RWPE2 (cell line): ENCODE measurements at regions not wholly inside any gene's neighbourhood (a gene's known extent, or its start where the extent isn't known, plus 50 kb on each side); places are given as distances from the start of the nearest gene placed in this dataset.

Experiments
- ATAC-seq: fragments of 200-7000 bp; cut with Tn5 transposase; 3 replicates; pipeline ENCODE4 v1.9.1; 2021; ENCODE audit warnings: low read depth
- DNase-seq: peaks from one replicate; pipeline ENCODE4 v3.0.0-alpha.2; 2020; ENCODE audit warnings: low spot score
- H3K27ac ChIP-seq: fragments of 450-650 bp; 2 replicates; pipeline ENCODE4 v1.5.1; 2017; ENCODE audit warnings: mild to moderate bottlenecking; ENCODE audit not compliant: poor library complexity, severe bottlenecking
- H3K27me3 ChIP-seq: fragments of 250-450 bp; sonication (Bioruptor Pico); 2 replicates; pipeline ENCODE4 v1.5.1; 2021; ENCODE audit warnings: mild to moderate bottlenecking, moderate library complexity; ENCODE audit not compliant: insufficient read depth, poor library complexity, severe bottlenecking
- H3K36me3 ChIP-seq: fragments of 250-450 bp; sonication (Bioruptor Pico); 2 replicates; pipeline ENCODE4 v1.5.1; 2020; ENCODE audit warnings: low read depth, mild to moderate bottlenecking, moderate library complexity
- H3K4me1 ChIP-seq: fragments of 250-450 bp; sonication (Bioruptor Pico); 2 replicates; pipeline ENCODE4 v1.5.1; 2021; ENCODE audit warnings: mild to moderate bottlenecking, moderate library complexity; ENCODE audit not compliant: insufficient read depth, poor library complexity, severe bottlenecking
- H3K4me3 ChIP-seq: fragments of 250-450 bp; sonication (Bioruptor Pico); 2 replicates; pipeline ENCODE4 v1.5.1; 2021; ENCODE audit warnings: mild to moderate bottlenecking, moderate library complexity; ENCODE audit not compliant: severe bottlenecking
- H3K9me3 ChIP-seq: fragments of 250-450 bp; sonication (Bioruptor Pico); 2 replicates; pipeline ENCODE4 v1.5.1; 2021; ENCODE audit warnings: mild to moderate bottlenecking, moderate library complexity; ENCODE audit not compliant: severe bottlenecking
- TF ChIP-seq, protein P1 (sequence below): fragments of 450-650 bp; IDR thresholded peaks from one replicate; pipeline ENCODE4 v1.5.1; 2017; ENCODE audit warnings: mild to moderate bottlenecking, moderate library complexity; ENCODE audit not compliant: poor library complexity, severe bottlenecking

DNA sequence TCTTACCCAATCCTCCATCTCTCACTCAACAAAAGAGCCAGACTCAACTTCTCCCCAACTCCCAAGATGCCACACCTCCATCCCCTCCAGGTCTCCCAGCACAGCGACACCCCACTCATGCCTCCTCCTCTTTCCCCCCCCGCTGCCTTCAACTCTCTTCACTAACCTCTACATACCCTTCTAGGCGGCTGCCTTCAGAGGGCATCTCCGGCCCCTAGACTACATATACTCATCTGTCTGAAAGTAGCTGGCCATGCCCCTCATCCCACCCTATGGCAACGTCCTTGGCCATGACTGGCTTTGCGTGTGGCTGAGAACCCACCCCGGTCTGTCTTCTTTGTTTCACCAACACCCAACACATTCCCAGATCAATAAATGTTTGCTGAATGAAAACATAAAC is 81.7 kb upstream of the TMEM45B start:
- H3K4me1 ChIP-seq = peaks cover 41% of the 10 kb centered on the region
- H3K4me3 ChIP-seq = no peak overlapping the region
- H3K27ac ChIP-seq = no peak overlapping the region
- H3K36me3 ChIP-seq = no peaks in the 10 kb centered on the region
- no peak for ATAC-seq
- peak; percentile 31 for DNase-seq
- H3K9me3 ChIP-seq = no peaks in the 10 kb centered on the region
- TF ChIP-seq, protein P1, sequence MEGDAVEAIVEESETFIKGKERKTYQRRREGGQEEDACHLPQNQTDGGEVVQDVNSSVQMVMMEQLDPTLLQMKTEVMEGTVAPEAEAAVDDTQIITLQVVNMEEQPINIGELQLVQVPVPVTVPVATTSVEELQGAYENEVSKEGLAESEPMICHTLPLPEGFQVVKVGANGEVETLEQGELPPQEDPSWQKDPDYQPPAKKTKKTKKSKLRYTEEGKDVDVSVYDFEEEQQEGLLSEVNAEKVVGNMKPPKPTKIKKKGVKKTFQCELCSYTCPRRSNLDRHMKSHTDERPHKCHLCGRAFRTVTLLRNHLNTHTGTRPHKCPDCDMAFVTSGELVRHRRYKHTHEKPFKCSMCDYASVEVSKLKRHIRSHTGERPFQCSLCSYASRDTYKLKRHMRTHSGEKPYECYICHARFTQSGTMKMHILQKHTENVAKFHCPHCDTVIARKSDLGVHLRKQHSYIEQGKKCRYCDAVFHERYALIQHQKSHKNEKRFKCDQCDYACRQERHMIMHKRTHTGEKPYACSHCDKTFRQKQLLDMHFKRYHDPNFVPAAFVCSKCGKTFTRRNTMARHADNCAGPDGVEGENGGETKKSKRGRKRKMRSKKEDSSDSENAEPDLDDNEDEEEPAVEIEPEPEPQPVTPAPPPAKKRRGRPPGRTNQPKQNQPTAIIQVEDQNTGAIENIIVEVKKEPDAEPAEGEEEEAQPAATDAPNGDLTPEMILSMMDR = no peak
- no peaks in the 10 kb centered on the region for H3K27me3 ChIP-seq

- H3K4me3 ChIP-seq = no peak overlapping the region
- no peaks in the 10 kb centered on the region for H3K36me3 ChIP-seq
- peaks cover 41% of the 10 kb centered on the region for H3K4me1 ChIP-seq
- DNase-seq = peak; percentile 17
- no peak overlapping the region for H3K27ac ChIP-seq
- no peaks in the 10 kb centered on the region for H3K9me3 ChIP-seq
- no peaks in the 10 kb centered on the region for H3K27me3 ChIP-seq
- no peak for ATAC-seq
- TF ChIP-seq, protein P1 = no peak
Measured at GRCh38 chr11:129734654-129735053, 81.0 kb upstream of the TMEM45B start.

DNA sequence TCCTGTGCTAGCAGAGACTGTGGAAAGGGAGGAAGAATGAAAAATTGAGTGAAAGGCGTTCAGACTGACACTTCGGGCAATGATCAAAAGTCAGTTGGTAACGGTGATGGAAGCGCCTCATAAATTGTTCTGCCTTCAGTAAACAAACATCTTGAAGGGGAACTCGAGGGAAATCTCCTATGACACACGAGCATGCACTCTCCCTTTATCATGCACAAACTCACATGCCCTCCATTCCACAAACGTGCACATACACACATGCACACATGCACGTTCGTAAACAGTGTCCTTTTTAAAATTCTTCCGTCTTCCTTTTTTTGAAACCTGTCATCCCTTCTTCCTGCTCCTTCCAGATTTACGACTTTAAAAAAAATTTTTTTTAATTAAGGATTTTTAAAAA is 77.8 kb upstream of the TMEM45B start:
- peaks cover 17% of the 10 kb centered on the region for H3K4me1 ChIP-seq
- TF ChIP-seq, protein P1 = no peak
- no peaks in the 10 kb centered on the region for H3K36me3 ChIP-seq
- peak overlapping the region; percentile 66 for H3K27ac ChIP-seq
- no peak overlapping the region for H3K4me3 ChIP-seq
- DNase-seq = no peak
- no peaks in the 10 kb centered on the region for H3K27me3 ChIP-seq
- no peak for ATAC-seq
- H3K9me3 ChIP-seq = no peaks in the 10 kb centered on the region

DNA sequence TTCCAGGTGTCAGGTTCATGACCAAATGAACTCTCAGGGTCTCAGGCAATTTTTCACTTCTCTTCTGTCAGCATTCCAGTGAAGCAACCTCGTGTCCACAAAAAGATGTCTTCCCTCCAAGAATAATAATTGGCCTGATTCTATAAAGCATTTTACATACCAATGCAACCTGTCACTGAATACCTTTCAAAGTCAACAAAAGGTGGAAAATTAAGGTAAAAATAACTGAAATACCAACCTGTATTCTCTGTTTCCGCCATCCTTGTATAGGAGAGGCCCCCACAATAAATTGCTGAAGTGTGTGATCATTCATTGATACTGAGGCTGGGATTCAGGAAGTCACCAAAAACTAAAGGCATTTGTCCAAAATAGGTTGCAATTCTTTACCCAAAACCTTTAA is 77.4 kb upstream of the TMEM45B start:
- no peaks in the 10 kb centered on the region for H3K9me3 ChIP-seq
- no peaks in the 10 kb centered on the region for H3K27me3 ChIP-seq
- peaks cover 17% of the 10 kb centered on the region for H3K4me1 ChIP-seq
- no peak overlapping the region for H3K4me3 ChIP-seq
- DNase-seq (no peak), ATAC-seq (peak; percentile 93)
- H3K36me3 ChIP-seq = no peaks in the 10 kb centered on the region
- peak overlapping the region; percentile 66 for H3K27ac ChIP-seq
- TF ChIP-seq, protein P1 = no peak

DNA sequence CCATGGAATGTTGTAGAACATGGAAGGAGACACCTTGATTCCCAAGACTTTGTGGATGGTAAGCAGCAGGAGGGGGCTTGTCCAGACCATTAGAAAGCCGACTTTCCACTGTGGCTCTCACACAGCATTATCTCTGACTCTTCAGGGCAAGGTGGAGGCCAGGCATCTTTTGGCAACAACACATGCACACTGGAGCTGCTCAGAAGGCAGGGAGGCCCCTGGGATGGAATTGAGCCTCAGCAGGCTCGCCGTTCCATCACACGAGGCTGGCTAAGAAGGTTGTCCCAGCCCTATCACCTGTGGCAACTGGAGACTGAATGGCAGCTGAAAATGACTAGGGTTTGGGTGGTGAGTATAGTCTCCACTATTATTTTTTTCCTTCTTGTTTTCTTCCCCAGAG is 76.3 kb upstream of the TMEM45B start:
- no peak overlapping the region for H3K4me3 ChIP-seq
- no peaks in the 10 kb centered on the region for H3K27me3 ChIP-seq
- ATAC-seq (no peak), DNase-seq (peak; percentile 13)
- no peaks in the 10 kb centered on the region for H3K9me3 ChIP-seq
- no peaks in the 10 kb centered on the region for H3K36me3 ChIP-seq
- TF ChIP-seq, protein P1 = no peak
- H3K27ac ChIP-seq = peak overlapping the region; percentile 66
- H3K4me1 ChIP-seq = peaks cover 17% of the 10 kb centered on the region
